Heart right ventricle (tissue), 16 donors: ENCODE measurements at regions not wholly inside any gene's neighbourhood (a gene's known extent, or its start where the extent isn't known, plus 50 kb on each side); places are given as distances from the start of the nearest gene placed in this dataset.

ENCODE experiments used
- ATAC-seq, 8 donors: fragments of 200-7000 bp; cut with Tn5 transposase; one replicate each; pipeline ENCODE4 v1.9.1; 2020; ENCODE audit warnings: mild to moderate bottlenecking in 8 of 8, moderate library complexity in 8 of 8, moderate number of reproducible peaks in 1 of 8
- DNase-seq, 2 donors: peaks; one replicate each; pipeline ENCODE4 v3.0.0-alpha.2; 2020
- H3K27ac ChIP-seq, 10 donors: fragments of 200-600 bp; sonication (generic) in 2 of 10; one replicate each; pipeline versions ENCODE4 v1.5.0 to v1.8.0; 2020 to 2022; ENCODE audit warnings: mild to moderate bottlenecking in 3 of 10
- H3K27me3 ChIP-seq, 7 donors: fragments of 200-600 bp; one replicate each; pipeline ENCODE4 v1.8.0; 2021 to 2022; ENCODE audit warnings: mild to moderate bottlenecking in 2 of 7
- H3K36me3 ChIP-seq, 9 donors: fragments of 200-600 bp; sonication (generic) in 1 of 9; one replicate each; pipeline versions ENCODE4 v1.5.0 to v1.8.0; 2020 to 2022; ENCODE audit warnings: mild to moderate bottlenecking in 2 of 9
- H3K4me1 ChIP-seq, 9 donors: fragments of 200-600 bp; sonication (generic) in 1 of 9; one replicate each; pipeline versions ENCODE4 v1.5.0 to v1.8.0; 2020 to 2022; ENCODE audit warnings: mild to moderate bottlenecking in 4 of 9
- H3K4me3 ChIP-seq, 10 donors: fragments of 200-600 bp; sonication (generic) in 2 of 10; one replicate each; pipeline versions ENCODE4 v1.5.0 to v1.8.0; 2020 to 2022; ENCODE audit warnings: mild to moderate bottlenecking in 7 of 10, moderate library complexity in 2 of 10
- H3K9me3 ChIP-seq, 11 donors: fragments of 200-600 bp in 10 of 11; sonication (generic) in 2 of 11; one replicate each; pipeline versions ENCODE4 v1.5.0 to v1.8.0; 2013 to 2022; ENCODE audit warnings: mild to moderate bottlenecking in 2 of 11, control low read depth in 1 of 11, moderate library complexity in 1 of 11
- CTCF ChIP-seq, 9 donors: fragments of 200-600 bp; sonication (generic) in 2 of 9; IDR thresholded peaks; one replicate each; pipeline versions ENCODE4 v1.5.0 to v1.8.0; 2021 to 2022; ENCODE audit warnings: antibody characterized with exemption in 9 of 9, mild to moderate bottlenecking in 5 of 9, moderate library complexity in 1 of 9
- WGBS, 2 donors: extraction: QIAGEN DNeasy Blood & Tissue Kit; methylation state at CpG; one replicate each; pipeline ENCODE4 v1.1.7; 2013; ENCODE audit warnings: inconsistent platforms in 1 of 2; 5-methylcytosine and 5-hydroxymethylcytosine counted together
- intact Hi-C, 10 donors: fragments of 100-400 bp; cut with DNase I; formaldehyde crosslinking; loops; one replicate each; pipeline versions ENCODE4 v1.11.1 to v1.14.2; 2022
- donor health status: Arrhythmogenic right ventricular cardiomyopathy.
- donor health status: ischemic (EF 13 %, LVEDD 7.1; RV severe dilation, severe dysfunction).
- donor health status: healthy with polysubstance abuse.
- donor health status: DM: no; HTN: yes; CAD: no.
- donor health status: DM: no; HTN: no; CAD: no.
- donor health status: ischemic (EF 25% LVEDD 6.9; RV normal size, moderate dysfunction).
- donor health status: ischemic (EF 25% LVEDD 5.7; RV mildly dilated, moderate dysfunction).
- donor health status: healthy.
- donor health status: DM: yes; HTN: yes; CAD: no.
- donor health status: Ischemic cardiomyopathy.
- donor health status: ischemic (EF 35%, LVEDD 5.7; RV mildly dilated, moderate dysfunction).
- donor health status: nonischemic (EF 11% LVEDD 7.7; RV severe dilation, severe dysfunction).
- donor health status: DM: yes; HTN: yes; CAD: no.
- donor health status: PGD.
- donor health status: ischemic (EF 29% LVEDD 5.4; RV normal size, mild dysfunction).
- donor health status: nonischemic (EF 23%, LVEDD 6.1; RV moderate dilation, normal function).

GRCh38 chr12:126362493-126362892, 1297.3 kb downstream of the AACS start:
- ATAC-seq (no peak), DNase-seq (no peak)
- no peak overlapping the region for H3K27ac ChIP-seq
- intact Hi-C loops: no loop called here
- no peaks in the 10 kb centered on the region for H3K4me1 ChIP-seq
- WGBS, 2 donors: 74% methylated on average over 5 of the region's 5 CpGs
- H3K27me3 ChIP-seq: peaks cover 0 to under 1% (median 0%) of the 10 kb centered on the region in 7 donors
- no peak overlapping the region for H3K4me3 ChIP-seq
- H3K36me3 ChIP-seq: no peaks in the 10 kb centered on the region
- TF ChIP-seq CTCF (IDR thresholded peaks at IDR 0.05): no peak
- H3K9me3 ChIP-seq: peaks cover 0 to 17% (median 0%) of the 10 kb centered on the region in 11 donors

- H3K4me1 ChIP-seq: no peaks in the 10 kb centered on the region
- peaks cover 0 to 17% (median 0%) of the 10 kb centered on the region in 11 donors for H3K9me3 ChIP-seq
- H3K27ac ChIP-seq: no peak overlapping the region
- no peaks in the 10 kb centered on the region for H3K36me3 ChIP-seq
- intact Hi-C loops: no loop called here
- TF ChIP-seq CTCF (IDR thresholded peaks at IDR 0.05): no peak
- 57 to 66% methylated on average over 9 of the region's 9 CpGs for WGBS, 2 donors
- peaks cover 0 to 3% (median 0%) of the 10 kb centered on the region in 7 donors for H3K27me3 ChIP-seq
- DNase-seq: no peak
- H3K4me3 ChIP-seq: no peak overlapping the region
- no peak for ATAC-seq
These were observed 1297.7 kb downstream of the AACS start for GRCh38 chr12:126362964-126363363.

GRCh38 chr12:126369487-126370463, 1304.5 kb downstream of the AACS start:
- Histone ChIP-seq H3K27ac (no peak overlapping the region), H3K9me3 (no peaks in the 10 kb centered on the region), H3K4me3 (no peak overlapping the region), H3K27me3 (peaks cover 0 to 3% (median 0%) of the 10 kb centered on the region in 7 donors), H3K4me1 (no peaks in the 10 kb centered on the region), H3K36me3 (no peaks in the 10 kb centered on the region)
- ATAC-seq (no peak), DNase-seq (no peak)
- intact Hi-C loops: no loop called here
- WGBS, 2 donors: 52 to 54% methylated on average over 3 of the region's 3 CpGs
- peak in 1 of 9 donors; percentile 8 for TF ChIP-seq CTCF (IDR thresholded peaks at IDR 0.05)

GRCh38 chr12:126383506-126383905, 1318.3 kb downstream of the AACS start:
- 68 to 71% methylated on average over 3 of the region's 3 CpGs for WGBS, 2 donors
- intact Hi-C loops: no loop called here
- no peak for ATAC-seq

More at GRCh38 chr12:126383506-126383905, 1318.3 kb downstream of the AACS start:
- no peak overlapping the region for H3K4me3 ChIP-seq
- H3K27me3 ChIP-seq: no peaks in the 10 kb centered on the region
- DNase-seq: no peak
- H3K36me3 ChIP-seq: no peaks in the 10 kb centered on the region
- no peak for TF ChIP-seq CTCF (IDR thresholded peaks at IDR 0.05)
- H3K4me1 ChIP-seq: no peaks in the 10 kb centered on the region
- peaks cover 0 to 20% (median 6%) of the 10 kb centered on the region in 11 donors for H3K9me3 ChIP-seq
- no peak overlapping the region for H3K27ac ChIP-seq
